Astrocyte of the spinal cord (primary cell): ENCODE measurements at regions not wholly inside any gene's neighbourhood (a gene's known extent, or its start where the extent isn't known, plus 50 kb on each side); places are given as distances from the start of the nearest gene placed in this dataset.
"Not testable (repeated sequence)": the region's sequence is repeated elsewhere in the genome, so short reads cannot be mapped to it uniquely, and the experiment has no call there.

ENCODE experiments used
- DNase-seq: peaks from one replicate; pipeline ENCODE4 v3.0.0; 2011; ENCODE audit warnings: low read depth, low spot score
- H3K4me3 ChIP-seq: 2 replicates; pipeline ENCODE4 v1.5.1; 2011; ENCODE audit warnings: low read depth, mild to moderate bottlenecking, low read length, moderate library complexity
- in situ Hi-C: cut with HindIII; loops from 2 replicates; pipeline ENCODE4 v1.10.0; 2017; ENCODE audit warnings: low sequenced_read_pairs
- TF ChIP-seq, protein P1 (sequence below): IDR thresholded peaks from 2 replicates; pipeline ENCODE4 v1.5.1; 2012; ENCODE audit warnings: low read depth, mild to moderate bottlenecking, low read length, inconsistent platforms

DNA sequence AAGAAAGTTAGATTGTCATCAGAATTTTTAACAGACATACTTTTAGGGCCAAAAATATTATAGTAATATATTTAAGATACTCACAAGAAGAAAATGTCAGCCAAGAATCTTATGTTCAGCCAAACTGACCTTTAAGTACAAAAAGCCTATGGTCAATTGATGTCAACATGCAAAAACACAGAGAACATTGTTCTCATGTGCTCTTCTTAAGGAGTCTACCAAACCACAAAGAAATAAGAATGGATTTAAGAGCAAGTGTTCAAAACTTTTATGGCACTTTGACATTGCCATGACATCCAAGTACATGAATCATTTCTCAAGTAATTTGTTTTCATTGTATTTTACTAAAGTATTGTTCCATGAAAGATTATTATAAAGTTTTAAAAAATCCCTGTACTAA is 180.4 kb downstream of the TMEM26 start:
- in situ Hi-C loops: no loop called here
- TF ChIP-seq, protein P1, sequence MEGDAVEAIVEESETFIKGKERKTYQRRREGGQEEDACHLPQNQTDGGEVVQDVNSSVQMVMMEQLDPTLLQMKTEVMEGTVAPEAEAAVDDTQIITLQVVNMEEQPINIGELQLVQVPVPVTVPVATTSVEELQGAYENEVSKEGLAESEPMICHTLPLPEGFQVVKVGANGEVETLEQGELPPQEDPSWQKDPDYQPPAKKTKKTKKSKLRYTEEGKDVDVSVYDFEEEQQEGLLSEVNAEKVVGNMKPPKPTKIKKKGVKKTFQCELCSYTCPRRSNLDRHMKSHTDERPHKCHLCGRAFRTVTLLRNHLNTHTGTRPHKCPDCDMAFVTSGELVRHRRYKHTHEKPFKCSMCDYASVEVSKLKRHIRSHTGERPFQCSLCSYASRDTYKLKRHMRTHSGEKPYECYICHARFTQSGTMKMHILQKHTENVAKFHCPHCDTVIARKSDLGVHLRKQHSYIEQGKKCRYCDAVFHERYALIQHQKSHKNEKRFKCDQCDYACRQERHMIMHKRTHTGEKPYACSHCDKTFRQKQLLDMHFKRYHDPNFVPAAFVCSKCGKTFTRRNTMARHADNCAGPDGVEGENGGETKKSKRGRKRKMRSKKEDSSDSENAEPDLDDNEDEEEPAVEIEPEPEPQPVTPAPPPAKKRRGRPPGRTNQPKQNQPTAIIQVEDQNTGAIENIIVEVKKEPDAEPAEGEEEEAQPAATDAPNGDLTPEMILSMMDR: no peak
- no peak overlapping the region for H3K4me3 ChIP-seq
- DNase-seq: no peak

DNA sequence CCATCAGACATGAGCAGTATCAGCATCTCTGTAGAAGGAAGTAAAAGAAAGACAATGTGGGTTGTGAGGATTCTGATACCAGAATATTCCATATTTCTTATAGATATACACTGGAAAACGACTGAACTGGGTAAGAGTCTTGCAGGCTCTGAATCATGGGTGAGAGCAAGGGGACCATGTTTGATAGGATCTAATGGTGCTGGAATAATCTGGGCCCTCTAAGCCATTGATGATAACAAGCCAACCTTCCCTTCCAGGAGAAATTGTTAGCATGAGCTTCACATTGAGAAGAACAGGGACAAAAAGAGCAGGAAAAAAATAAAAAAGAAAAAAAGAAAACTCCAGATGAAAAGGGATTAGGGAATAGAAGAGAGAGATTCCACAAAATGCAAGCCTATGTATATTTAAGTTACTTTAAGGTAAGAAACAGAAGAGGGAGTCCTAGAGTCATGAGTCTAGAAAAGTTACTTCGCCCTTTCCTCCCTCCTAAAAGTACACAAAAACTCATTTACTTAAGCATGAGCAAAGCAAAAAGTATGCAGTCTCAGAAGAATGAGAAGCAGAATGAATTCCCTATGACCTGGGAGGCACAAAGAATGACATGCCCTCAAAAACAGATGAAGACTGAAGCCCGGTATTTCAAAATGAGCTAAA is 181.9 kb downstream of the TMEM26 start:
- TF ChIP-seq, protein P1: peak; percentile 23
- peak; percentile 76 for DNase-seq
- H3K4me3 ChIP-seq: no peak overlapping the region
- in situ Hi-C loops: no loop called here

DNA sequence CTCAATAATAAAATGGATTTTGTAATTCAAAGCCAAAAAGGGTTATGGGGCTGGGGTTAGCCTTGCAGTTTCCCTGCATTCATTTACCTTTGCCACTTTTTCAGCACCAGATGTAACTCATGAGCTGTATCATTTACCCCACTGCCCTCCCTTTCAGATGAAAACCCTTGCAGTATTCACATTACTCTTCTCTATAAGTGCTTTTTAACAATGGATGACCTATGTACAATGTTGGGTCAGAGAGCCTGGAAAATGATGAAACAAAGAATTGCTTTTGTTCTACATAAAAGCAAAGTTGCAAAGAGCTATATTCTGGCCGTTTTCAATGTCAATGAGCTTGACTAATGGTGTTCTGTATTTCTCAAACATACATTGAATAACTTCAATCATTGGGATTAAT is 189.7 kb downstream of the TMEM26 start:
- in situ Hi-C loops: no loop called here
- TF ChIP-seq, protein P1: no peak
- no peak for DNase-seq
- H3K4me3 ChIP-seq: no peak overlapping the region

DNA sequence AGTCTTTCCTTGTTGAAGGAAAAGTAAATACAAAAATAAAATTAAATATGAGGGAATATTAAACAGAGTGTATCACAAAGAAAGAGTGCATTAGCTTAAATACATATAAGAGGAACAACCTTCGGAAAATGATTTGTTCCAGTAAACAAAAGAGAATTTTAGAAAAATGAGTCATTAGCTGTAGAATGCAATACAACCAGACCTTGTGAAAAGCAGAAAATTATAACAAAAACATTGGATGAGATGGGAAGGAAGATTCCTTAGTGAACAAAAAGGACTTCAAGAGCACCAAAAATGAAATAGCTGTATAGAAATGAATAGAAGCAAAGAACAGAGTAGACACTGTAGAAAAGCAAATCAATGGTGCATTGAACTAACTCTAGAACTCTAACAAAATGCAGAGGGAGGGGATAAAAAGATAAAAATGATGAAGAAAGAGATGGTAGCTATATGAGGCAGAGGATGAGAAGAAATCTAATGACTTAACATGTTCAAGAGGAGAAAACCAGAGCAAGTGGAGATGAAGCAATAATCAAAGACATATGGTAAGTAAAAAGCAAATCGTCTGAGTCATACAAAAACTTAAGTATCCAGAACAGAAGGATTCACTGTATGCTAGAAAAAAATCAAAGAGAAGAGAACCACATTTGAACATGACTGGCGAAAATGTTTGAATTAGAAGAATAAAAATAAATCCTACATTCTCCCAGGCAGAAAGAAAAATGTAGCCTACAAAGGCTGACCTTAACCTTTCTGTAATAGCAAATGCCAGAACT is 190.5 kb downstream of the TMEM26 start:
- in situ Hi-C loops: no loop called here
- TF ChIP-seq, protein P1: no peak
- no peak overlapping the region for H3K4me3 ChIP-seq
- peak; percentile 73 for DNase-seq

DNA sequence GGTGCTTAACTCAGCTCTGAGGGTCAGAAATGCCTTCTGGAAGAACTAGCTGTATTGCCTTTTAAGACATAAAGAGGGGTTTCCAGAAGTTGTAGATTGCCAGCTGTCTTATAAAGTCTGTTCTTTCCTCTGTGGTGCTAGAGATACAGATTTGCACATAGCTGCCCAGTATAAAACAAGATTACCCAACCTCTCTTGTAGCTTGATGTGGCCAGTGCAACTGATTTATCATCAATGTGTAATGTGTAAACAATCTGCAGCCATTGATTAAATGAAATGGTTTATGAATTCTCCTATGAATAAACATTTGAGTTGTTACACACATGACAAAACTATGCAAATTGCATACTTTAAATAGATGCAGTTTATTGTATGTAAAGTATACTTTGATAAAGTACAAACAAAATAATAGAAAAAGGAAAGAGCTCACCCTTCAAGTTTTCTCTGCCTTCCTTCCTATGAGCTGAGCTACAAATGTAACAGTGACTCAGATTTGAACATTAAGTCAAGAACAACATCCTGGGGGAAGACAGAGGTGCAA is 195.2 kb downstream of the TMEM26 start:
- DNase-seq: no peak
- in situ Hi-C loops: no loop called here
- no peak overlapping the region for H3K4me3 ChIP-seq
- TF ChIP-seq, protein P1: no peak

DNA sequence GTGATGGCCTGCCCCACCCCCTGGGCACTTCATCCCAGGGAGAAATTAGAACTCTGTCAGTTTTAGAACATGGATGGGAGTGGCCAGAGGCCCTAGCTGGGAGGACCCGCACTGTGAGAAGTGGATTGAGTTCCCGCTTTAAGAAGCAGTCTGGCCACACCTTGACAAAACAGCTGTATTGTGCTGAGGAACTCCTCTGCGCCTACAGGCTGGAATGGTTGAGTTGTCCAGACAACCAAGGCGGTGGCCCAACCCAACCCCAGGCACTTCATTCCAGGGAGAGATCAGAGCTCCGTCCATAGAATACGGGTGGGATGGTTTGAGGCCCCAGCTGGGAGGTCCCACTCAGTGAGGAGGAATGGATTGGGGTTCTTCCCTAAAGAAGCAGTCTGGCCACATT is 196.0 kb downstream of the TMEM26 start:
- no peak for DNase-seq
- TF ChIP-seq, protein P1: no peak
- H3K4me3 ChIP-seq: no peak overlapping the region
- in situ Hi-C loops: no loop called here

DNA sequence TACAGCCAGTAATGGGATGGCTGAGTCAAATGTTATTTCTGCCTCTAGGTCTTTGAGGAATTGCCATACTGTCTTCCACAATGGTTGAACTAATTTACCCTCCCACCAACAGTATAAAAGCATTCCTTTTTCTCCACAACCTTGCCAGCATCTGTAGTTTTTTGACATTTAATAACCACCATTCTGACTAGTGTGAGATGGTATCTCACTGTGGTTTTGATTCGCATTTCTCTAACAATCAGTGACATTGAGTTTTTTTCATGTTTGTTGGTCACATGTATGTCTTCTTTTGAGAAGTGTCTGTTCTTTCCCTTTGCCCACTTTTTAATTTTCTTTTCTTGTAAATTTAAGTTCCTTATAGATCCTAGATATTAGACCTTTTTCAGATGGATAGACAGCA is 200.9 kb downstream of the TMEM26 start:
- in situ Hi-C loops, DNase-seq, H3K4me3 ChIP-seq: not testable (repeated sequence)
